Astrocyte (in vitro differentiated cells and primary cell): ENCODE measurements at regions not wholly inside any gene's neighbourhood (a gene's known extent, or its start where the extent isn't known, plus 50 kb on each side); places are given as distances from the start of the nearest gene placed in this dataset.

Source experiments
- CTCF ChIP-seq: IDR thresholded peaks from 2 replicates; pipeline ENCODE4 v1.5.1; 2011; ENCODE audit warnings: low read depth, mild to moderate bottlenecking, inconsistent platforms, low read length, moderate library complexity; ENCODE audit not compliant: insufficient read depth
- EZH2 ChIP-seq: IDR thresholded peaks from 2 replicates; pipeline ENCODE4 v1.6.1; 2012; ENCODE audit warnings: mild to moderate bottlenecking, low read length, inconsistent platforms; ENCODE audit not compliant: insufficient read depth

GRCh38 chr22:34067031-34067430, 146.8 kb upstream of the LARGE1 start:
- TF ChIP-seq CTCF (no peak), EZH2 (no peak)
